Esophagus squamous epithelium (tissue), 4 donors: ENCODE measurements at regions not wholly inside any gene's neighbourhood (a gene's known extent, or its start where the extent isn't known, plus 50 kb on each side); places are given as distances from the start of the nearest gene placed in this dataset.

ENCODE experiments used
- CTCF ChIP-seq, 6 experiments: fragments of 450-650 bp in 4 of 6; fragments of 200-600 bp in 2 of 6; sonication (generic) in 2 of 6; IDR thresholded peaks; one replicate each; pipeline ENCODE4 v1.5.1; 2016 to 2019; ENCODE audit warnings: antibody characterized with exemption in 6 of 6, mild to moderate bottlenecking in 4 of 6, moderate library complexity in 4 of 6
- POLR2A ChIP-seq, 4 donors: fragments of 450-650 bp; IDR thresholded peaks; one replicate each; pipeline ENCODE4 v1.6.1; 2017; ENCODE audit warnings: antibody characterized with exemption in 4 of 4, mild to moderate bottlenecking in 4 of 4, moderate library complexity in 3 of 4

- TF ChIP-seq POLR2A (IDR thresholded peaks at IDR 0.05) (no peak), CTCF (IDR thresholded peaks at IDR 0.05) (no peak)
Measured at GRCh38 chr7:47198159-47198558, 383.8 kb downstream of the TNS3 start.
